ENCODE measurements at regions not wholly inside any gene's neighbourhood (a gene's known extent, or its start where the extent isn't known, plus 50 kb on each side); places are given as distances from the start of the nearest gene placed in this dataset.
"Not testable (repeated sequence)": the region's sequence is repeated elsewhere in the genome, so short reads cannot be mapped to it uniquely, and the experiment has no call there.

DNA sequence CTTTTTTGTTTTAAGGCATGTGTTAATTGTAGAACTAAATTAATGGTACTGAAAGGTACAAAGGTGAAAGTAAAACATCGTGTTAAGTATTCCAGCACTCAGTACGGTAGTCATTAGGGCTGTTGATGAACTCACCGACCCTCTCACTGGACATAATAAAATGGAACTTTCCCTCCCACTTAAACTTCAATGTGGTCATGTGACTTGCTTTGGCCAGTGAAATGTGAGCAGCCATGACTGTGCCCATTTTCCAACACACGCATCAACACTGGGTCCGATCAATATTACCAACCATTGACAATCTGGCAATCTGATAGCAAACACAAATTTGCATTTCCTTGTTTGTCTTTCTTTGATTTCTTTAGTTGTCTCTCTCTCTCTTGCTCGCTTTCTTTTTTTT, 125.1 kb downstream of the SPP2 start:
- DNase-seq (no peak), ATAC-seq (no peak)
- H3K4me1 Mint-ChIP-seq (ENCODE audit: low read depth), result no peaks in the 10 kb centered on the region
- no peaks in the 10 kb centered on the region for H3K36me3 Mint-ChIP-seq (ENCODE audit: insufficient read depth)
- H3K9me3 Mint-ChIP-seq, result no peaks in the 10 kb centered on the region
- no peak overlapping the region for H3K4me3 Mint-ChIP-seq
- no peaks in the 10 kb centered on the region for H3K27me3 Mint-ChIP-seq (ENCODE audit: low read depth)

DNA sequence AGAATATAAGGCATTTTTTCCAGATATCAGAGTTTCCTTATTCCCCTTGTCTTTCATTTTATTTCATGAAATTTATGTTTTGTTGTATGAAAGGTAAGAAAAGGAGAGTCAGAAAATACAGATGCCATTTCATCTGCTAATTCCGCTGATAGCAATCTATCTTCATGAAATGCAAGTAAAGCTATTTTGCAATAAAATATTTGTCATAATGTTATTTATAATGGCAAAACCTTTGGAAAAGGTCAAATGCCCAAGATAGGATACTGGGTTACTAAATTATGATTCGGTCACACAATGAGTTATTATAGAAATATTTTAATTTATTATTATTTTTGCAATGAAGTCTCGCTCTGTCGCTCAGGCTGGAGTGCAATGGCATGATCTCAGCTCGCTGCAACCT, 124.2 kb downstream of the SPP2 start:
- no peaks in the 10 kb centered on the region for H3K36me3 Mint-ChIP-seq (ENCODE audit: insufficient read depth)
- H3K4me3 Mint-ChIP-seq, result no peak overlapping the region
- H3K9me3 Mint-ChIP-seq, result no peaks in the 10 kb centered on the region
- H3K4me1 Mint-ChIP-seq (ENCODE audit: low read depth), result no peaks in the 10 kb centered on the region
- DNase-seq (no peak), ATAC-seq (no peak)
- H3K27me3 Mint-ChIP-seq (ENCODE audit: low read depth), result no peaks in the 10 kb centered on the region

DNA sequence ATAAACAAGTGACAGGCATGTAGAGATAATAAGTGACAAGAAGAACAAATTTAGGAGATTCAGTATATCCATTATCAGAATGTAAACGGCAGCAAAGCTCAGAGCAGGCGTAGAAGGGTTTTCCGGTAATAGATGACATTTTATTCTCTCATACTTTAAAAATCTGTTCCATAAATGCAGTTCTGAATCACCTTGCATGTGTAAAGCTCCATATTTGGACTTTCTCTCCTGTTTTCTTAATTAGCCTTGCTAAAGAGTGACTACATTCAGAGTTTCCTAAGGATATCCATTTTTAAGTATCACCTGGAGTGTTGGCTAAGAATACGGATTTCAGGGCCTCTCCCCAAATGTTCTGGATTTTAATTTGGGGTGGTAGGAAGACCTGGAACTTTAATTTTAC, 122.0 kb downstream of the SPP2 start:
- H3K4me3 Mint-ChIP-seq, result no peak overlapping the region
- DNase-seq, result no peak
- no peaks in the 10 kb centered on the region for H3K27me3 Mint-ChIP-seq (ENCODE audit: low read depth)
- no peaks in the 10 kb centered on the region for H3K4me1 Mint-ChIP-seq (ENCODE audit: low read depth)
- no peaks in the 10 kb centered on the region for H3K9me3 Mint-ChIP-seq
- ATAC-seq, result no peak
- no peaks in the 10 kb centered on the region for H3K36me3 Mint-ChIP-seq (ENCODE audit: insufficient read depth)

DNA sequence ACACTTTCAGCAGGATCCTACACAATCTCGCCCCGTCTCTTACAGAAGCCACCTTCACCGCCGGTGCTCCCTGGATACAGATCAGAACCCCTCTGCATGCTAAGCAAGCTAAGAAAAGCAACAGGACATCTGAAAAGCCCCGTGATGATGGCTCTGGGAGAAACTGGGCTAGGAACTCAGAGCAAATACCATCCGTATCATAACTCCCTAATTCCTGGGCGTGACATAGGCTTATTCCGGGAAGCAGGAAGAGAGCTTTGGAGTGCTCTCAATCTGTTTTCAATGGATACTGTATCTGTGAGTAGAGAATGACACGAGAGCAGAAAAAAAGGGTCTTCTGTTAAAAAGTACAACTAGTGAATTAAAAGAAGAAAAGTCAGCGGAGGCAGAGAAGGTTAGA, 121.6 kb downstream of the SPP2 start:
- ATAC-seq, result no peak
- H3K4me3 Mint-ChIP-seq, result no peak overlapping the region

DNA sequence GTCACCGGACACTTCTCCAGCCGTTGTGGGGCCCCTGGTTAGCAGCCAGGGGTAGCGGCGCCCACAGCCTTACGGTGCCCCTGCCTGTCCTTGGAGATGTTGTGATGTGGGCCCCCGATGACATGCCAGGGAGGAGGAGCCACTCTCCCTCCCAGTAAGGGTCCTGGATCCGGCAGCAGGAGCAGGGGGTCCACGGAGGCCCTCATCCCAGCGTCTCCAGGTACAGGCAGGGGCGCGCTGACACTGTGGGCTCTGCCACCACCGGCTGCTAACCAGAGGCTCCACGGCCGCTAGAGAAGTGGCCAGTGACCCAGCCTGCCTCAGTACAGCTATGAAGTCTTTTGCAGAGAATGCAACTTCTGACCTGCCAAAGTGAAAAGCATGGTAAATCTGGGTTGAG, 121.2 kb downstream of the SPP2 start:
- no peak for ATAC-seq
- Mint-ChIP-seq H3K27me3 (ENCODE audit: low read depth) (no peaks in the 10 kb centered on the region), H3K4me1 (ENCODE audit: low read depth) (no peaks in the 10 kb centered on the region), H3K4me3 (no peak overlapping the region), H3K9me3 (no peaks in the 10 kb centered on the region), H3K36me3 (ENCODE audit: insufficient read depth) (no peaks in the 10 kb centered on the region)
- DNase-seq, result no peak

More for the DNA sequence above, 121.6 kb downstream of the SPP2 start:
- no peaks in the 10 kb centered on the region for H3K36me3 Mint-ChIP-seq (ENCODE audit: insufficient read depth)
- no peaks in the 10 kb centered on the region for H3K4me1 Mint-ChIP-seq (ENCODE audit: low read depth)
- H3K27me3 Mint-ChIP-seq (ENCODE audit: low read depth), result no peaks in the 10 kb centered on the region
- DNase-seq, result no peak
- H3K9me3 Mint-ChIP-seq, result no peaks in the 10 kb centered on the region

DNA sequence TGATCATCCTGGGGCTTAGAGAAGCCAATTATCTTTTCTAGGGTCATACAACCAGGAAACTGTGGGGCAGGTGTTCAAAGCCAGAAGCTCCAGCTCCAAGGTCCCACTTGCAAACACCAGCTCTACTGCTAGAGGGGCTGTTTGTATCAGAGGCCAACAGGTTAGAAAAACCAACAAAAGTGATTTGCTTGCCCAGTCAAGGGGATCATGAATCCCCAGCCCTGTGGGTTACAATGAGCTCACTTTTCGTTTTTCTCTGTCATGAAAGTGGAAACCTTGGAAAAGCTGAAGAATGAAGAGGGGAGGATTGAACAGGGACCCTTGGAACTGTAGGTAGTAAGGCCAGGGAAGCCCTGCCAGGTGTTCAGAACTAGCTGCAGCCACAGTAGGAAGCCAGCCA, 119.2 kb downstream of the SPP2 start:
- Mint-ChIP-seq H3K36me3 (ENCODE audit: insufficient read depth) (no peaks in the 10 kb centered on the region), H3K4me3 (no peak overlapping the region), H3K9me3 (no peaks in the 10 kb centered on the region), H3K4me1 (ENCODE audit: low read depth) (peaks cover 12% of the 10 kb centered on the region), H3K27me3 (ENCODE audit: low read depth) (no peaks in the 10 kb centered on the region)
- DNase-seq, result no peak
- no peak for ATAC-seq

DNA sequence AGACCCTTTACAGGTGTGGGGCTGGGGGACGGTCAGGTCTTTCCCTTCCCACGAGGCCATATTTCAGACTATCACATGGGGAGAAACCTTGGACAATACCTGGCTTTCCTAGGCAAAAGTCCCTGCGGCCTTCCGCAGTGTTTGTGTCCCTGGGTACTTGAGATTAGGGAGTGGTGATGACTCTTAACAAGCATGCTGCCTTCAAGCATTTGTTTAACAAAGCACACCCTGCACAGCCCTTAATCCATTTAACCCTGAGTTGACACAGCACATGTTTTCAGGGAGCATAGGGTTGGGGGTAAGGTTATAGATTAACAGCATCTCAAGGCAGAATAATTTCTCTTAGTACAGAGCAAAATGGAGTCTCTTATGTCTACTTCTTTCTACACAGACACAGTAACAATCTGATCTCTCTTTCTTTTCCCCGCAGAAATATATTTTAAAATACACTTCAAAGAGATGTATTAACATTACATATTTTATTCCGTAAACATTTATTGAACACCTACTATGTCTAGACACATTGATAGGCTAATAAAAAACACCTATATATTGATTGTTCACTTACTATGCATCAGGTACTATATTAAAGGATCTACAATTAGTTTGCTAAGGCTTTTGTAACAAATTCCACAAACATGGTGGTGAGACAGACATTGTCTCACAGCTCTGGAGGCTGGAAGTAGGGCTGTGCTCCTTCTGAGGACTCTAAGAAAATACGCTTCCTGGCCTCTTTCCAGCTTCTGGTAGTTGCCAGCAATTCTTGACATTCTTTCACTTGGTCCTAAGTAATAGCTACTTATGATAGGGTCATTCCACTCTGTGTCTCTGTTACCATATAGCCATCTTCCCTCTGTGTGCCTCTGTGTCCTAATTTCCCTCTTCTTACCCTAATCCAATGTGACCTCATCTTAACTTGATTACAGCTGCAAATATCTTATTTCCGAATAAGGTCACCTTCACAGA, 118.4 kb downstream of the SPP2 start:
- not testable (repeated sequence) for ATAC-seq

DNA sequence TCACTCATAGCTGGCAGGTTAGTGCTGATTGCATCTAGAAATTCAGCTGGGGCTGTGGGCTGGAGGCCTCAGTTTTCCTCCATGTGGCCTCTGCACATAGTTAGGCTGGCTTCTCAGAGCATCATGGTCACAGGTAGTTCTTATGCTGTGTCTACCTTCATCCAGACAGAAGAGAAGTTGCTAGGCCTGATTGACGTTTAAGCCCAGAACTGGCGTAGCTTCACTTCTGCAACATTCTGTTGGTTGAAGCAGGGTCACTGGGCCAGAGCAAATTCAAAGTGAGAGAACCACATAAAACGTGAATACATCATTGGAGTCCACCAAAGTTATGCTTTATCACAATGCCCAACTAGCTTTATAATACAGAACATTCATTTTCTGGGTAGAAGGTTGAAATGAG, 116.0 kb downstream of the SPP2 start:
- Mint-ChIP-seq H3K4me3 (no peak overlapping the region), H3K9me3 (no peaks in the 10 kb centered on the region), H3K4me1 (ENCODE audit: low read depth) (peaks cover 29% of the 10 kb centered on the region), H3K36me3 (ENCODE audit: insufficient read depth) (no peaks in the 10 kb centered on the region), H3K27me3 (ENCODE audit: low read depth) (no peaks in the 10 kb centered on the region)
- DNase-seq (no peak), ATAC-seq (no peak)

More for the DNA sequence above, 118.4 kb downstream of the SPP2 start:
- H3K36me3 Mint-ChIP-seq (ENCODE audit: insufficient read depth); DNase-seq; H3K9me3 Mint-ChIP-seq; H3K27me3 Mint-ChIP-seq (ENCODE audit: low read depth); H3K4me3 Mint-ChIP-seq: not testable (repeated sequence)
- H3K4me1 Mint-ChIP-seq (ENCODE audit: low read depth), result peaks cover 20% of the 10 kb centered on the region

DNA sequence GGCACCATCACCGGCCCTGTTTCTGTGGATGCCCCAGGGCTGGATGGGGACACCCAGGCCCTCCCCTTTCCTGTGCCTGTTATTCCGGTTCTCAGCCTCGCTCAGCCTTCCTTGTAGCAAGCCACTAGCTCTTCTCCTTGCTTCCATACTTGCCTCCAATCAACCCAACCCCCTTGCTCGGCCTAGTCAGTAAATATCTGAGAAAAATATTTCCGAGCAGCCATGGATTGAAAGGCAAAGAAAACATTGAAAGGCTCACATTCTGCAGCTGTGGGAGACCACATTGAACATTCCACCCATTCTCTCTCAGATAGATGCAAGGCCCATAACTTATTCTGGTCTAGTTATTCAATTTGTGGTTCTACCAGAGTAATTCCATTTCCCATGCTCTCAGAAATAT, 114.9 kb downstream of the SPP2 start:
- Mint-ChIP-seq H3K4me3 (no peak overlapping the region), H3K4me1 (ENCODE audit: low read depth) (peaks cover 29% of the 10 kb centered on the region), H3K36me3 (ENCODE audit: insufficient read depth) (no peaks in the 10 kb centered on the region), H3K27me3 (ENCODE audit: low read depth) (no peaks in the 10 kb centered on the region), H3K9me3 (no peaks in the 10 kb centered on the region)
- DNase-seq (no peak), ATAC-seq (no peak)

DNA sequence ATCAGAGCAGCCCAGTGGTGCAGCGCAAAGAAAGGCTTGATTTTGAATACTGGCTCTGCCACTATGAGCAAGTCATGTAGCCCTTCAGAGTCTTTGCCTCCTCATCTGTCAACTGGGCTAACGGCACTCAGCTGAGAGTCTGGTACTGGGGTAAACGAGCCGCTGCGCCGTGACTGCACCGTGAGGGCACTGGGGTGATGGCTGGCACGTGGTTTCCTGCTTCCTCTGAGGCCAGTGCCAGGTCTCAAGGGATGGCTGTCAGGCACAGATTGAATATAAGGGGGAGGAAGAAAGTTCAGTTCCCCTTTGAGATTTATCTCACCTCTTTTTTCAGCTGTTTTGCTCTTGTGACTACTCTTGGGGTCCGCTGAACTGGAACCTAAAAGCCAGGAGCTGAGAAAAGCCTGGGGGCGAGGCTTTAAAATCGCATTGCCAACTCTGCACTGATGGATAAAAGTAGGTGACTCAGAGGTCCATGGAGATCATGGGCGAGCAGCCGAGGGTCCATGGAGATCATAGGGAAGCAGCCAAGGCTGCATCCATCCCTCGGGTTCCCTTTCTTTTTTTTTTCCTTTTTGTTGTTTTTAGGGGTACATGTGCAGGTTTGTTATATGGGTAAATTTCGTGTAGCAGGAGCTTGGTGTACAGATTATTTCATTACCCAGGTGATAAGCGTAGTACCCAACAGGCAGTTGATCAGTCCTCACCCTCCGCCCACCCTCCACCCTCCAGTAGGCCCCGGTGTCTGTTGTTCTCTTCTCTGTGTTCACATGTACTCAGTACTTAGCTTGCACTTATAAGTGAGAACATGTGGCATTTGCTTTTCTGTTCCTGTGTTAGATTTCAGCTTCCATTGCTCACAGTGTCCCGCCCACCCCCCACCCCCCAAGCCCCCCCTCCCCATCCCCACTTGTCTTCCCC, 114.3 kb downstream of the SPP2 start:
- H3K4me3 Mint-ChIP-seq, result no peak overlapping the region
- no peaks in the 10 kb centered on the region for H3K27me3 Mint-ChIP-seq (ENCODE audit: low read depth)
- peaks cover 29% of the 10 kb centered on the region for H3K4me1 Mint-ChIP-seq (ENCODE audit: low read depth)
- H3K36me3 Mint-ChIP-seq (ENCODE audit: insufficient read depth), result no peaks in the 10 kb centered on the region
- ATAC-seq (peak; percentile 48 to 58), DNase-seq (peak; percentile 27)
- no peaks in the 10 kb centered on the region for H3K9me3 Mint-ChIP-seq

DNA sequence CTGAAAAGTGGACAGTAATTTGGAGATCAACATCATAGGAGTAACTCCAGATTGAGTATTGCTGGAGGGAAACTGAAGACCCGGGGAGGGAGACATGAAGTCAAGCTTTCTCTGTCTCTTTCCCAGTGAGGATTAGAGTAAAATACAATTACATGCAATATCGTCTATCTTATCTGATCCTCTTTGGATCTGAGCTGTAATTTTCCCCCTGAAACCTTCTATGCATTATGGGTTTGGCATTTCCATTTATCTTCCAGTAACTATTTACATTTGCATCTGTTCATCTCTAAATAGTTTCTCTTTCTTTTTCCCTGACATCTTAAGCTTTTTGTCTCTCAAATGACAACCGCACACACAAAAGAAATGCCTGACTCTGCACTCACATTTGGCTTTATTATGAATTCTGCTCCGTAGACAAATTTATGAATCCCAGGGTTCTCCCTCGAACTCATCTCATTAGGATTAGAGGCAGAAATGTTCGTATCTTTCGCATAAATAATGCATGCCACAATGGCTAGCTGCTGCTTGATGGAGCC, 113.1 kb downstream of the SPP2 start:
- Mint-ChIP-seq H3K4me1 (ENCODE audit: low read depth) (peaks cover 29% of the 10 kb centered on the region), H3K4me3 (no peak overlapping the region), H3K27me3 (ENCODE audit: low read depth) (no peaks in the 10 kb centered on the region), H3K9me3 (no peaks in the 10 kb centered on the region), H3K36me3 (ENCODE audit: insufficient read depth) (no peaks in the 10 kb centered on the region)
- DNase-seq, result no peak
- ATAC-seq, result no peak

DNA sequence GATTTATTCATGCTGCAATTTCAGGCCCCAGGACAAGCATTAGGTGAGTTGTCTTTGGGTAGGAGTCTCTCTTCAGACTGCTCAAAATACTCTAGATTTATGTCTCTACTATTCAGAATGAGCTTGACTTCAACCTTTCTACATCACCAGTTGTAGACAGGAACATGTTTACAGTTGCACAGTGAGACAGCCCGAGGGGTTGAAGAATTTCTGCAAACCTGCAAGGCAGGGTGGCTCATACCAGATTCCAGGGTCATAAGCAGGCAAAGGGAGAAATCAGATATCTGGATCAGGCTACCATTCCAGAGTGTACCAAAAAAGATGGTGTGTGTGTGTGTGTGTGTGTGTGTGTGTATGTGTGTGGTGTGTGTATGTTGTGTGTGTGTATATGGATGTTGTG, 112.4 kb downstream of the SPP2 start:
- Mint-ChIP-seq H3K9me3 (no peaks in the 10 kb centered on the region), H3K27me3 (ENCODE audit: low read depth) (no peaks in the 10 kb centered on the region), H3K4me3 (no peak overlapping the region), H3K4me1 (ENCODE audit: low read depth) (peaks cover 29% of the 10 kb centered on the region), H3K36me3 (ENCODE audit: insufficient read depth) (no peaks in the 10 kb centered on the region)
- DNase-seq (no peak), ATAC-seq (no peak)

DNA sequence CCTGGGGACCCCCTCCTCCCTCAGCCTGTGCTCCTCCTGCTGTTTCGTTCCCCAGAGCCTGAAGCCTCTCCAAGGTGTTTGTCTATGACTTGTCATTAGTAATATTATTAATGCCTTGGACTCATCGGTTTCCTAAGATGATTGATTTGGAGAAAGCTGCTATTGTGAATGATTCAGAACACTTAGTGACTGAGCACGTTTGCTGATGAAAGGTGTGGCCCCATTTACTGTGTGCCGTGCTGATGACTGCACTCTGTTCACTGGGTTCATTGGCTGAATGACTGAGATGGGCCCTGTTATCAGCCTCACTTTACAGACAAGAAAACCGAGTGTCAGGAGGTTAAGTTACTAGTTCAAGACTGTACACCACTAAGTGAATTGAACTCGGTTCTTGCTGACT, 111.4 kb downstream of the SPP2 start:
- Mint-ChIP-seq H3K4me3 (no peak overlapping the region), H3K27me3 (ENCODE audit: low read depth) (no peaks in the 10 kb centered on the region), H3K9me3 (no peaks in the 10 kb centered on the region), H3K4me1 (ENCODE audit: low read depth) (peaks cover 29% of the 10 kb centered on the region), H3K36me3 (ENCODE audit: insufficient read depth) (no peaks in the 10 kb centered on the region)
- ATAC-seq (no peak), DNase-seq (no peak)

DNA sequence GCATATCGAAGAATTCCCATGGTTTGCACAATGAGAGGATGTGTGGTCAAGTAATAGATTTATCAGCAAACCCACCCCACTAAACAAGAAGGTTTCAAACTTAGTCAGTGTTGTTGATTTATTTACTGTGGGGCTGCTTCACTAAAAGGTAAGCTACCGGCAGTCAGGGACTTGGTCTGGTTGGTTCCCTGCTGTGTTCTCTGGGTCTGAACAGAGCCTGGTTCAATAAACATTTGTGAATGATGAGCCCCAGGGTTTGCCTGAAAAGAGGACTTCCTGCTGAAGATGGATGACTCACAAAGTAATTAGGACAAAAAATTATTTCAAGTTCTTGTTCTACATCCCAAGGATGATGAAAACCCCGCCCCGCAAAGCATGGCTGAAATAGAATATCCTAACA, 108.3 kb downstream of the SPP2 start:
- H3K27me3 Mint-ChIP-seq (ENCODE audit: low read depth), result no peaks in the 10 kb centered on the region
- DNase-seq (no peak), ATAC-seq (no peak)
- no peak overlapping the region for H3K4me3 Mint-ChIP-seq
- H3K4me1 Mint-ChIP-seq (ENCODE audit: low read depth), result peaks cover 9% of the 10 kb centered on the region
- no peaks in the 10 kb centered on the region for H3K36me3 Mint-ChIP-seq (ENCODE audit: insufficient read depth)
- no peaks in the 10 kb centered on the region for H3K9me3 Mint-ChIP-seq

All from activated T-cell treated with anti-CD3 and anti-CD28 coated beads, Interleukin-2, amount 50 U/mL, for 4 hours (primary cell).